ENCODE measurements at regions not wholly inside any gene's neighbourhood (a gene's known extent, or its start where the extent isn't known, plus 50 kb on each side); places are given as distances from the start of the nearest gene placed in this dataset.

- no peak for TF ChIP-seq CTCF (IDR thresholded peaks at IDR 0.05)
- TF ChIP-seq POLR2A (IDR thresholded peaks at IDR 0.05; ENCODE audit: low read depth) = no peak
These were observed 652.5 kb downstream of the GABRG1 start for GRCh38 chr4:45471335-45471734.
